ENCODE measurements at regions not wholly inside any gene's neighbourhood (a gene's known extent, or its start where the extent isn't known, plus 50 kb on each side); places are given as distances from the start of the nearest gene placed in this dataset.
A peak's percentile ranks its signal among the peaks of the same experiment; 100 is the strongest.

DNA sequence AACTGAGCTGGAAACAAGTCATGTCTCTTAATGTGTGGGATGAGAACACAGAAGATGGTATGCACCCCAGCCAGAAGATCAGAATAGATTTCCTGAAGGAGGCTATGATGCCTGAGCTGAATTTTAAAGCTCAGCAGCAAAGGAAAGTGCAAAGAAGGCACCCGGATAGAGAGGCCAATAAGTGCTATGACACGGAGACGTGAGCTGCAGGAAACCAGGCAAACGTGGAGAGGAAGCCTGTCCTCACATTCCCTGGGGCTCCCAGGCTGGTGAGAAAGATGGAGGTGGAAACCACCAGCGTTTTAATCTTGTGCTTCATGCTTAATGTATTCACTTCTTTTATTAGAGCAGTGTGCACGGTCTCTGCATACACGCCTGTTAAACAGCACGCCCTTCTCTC is 302.1 kb downstream of the HAPSTR1 start:
- TF ChIP-seq, protein P1, sequence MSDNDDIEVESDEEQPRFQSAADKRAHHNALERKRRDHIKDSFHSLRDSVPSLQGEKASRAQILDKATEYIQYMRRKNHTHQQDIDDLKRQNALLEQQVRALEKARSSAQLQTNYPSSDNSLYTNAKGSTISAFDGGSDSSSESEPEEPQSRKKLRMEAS (IDR thresholded peaks at IDR 0.05): no peak
- TF ChIP-seq CTCF (IDR thresholded peaks at IDR 0.05; ENCODE audit: low read depth, low read length, missing input control) (no peak), TAF1 (conservative IDR thresholded peaks at IDR 0.05) (no peak), RAD21 (IDR thresholded peaks at IDR 0.05) (no peak)
- TF ChIP-seq, protein P2, sequence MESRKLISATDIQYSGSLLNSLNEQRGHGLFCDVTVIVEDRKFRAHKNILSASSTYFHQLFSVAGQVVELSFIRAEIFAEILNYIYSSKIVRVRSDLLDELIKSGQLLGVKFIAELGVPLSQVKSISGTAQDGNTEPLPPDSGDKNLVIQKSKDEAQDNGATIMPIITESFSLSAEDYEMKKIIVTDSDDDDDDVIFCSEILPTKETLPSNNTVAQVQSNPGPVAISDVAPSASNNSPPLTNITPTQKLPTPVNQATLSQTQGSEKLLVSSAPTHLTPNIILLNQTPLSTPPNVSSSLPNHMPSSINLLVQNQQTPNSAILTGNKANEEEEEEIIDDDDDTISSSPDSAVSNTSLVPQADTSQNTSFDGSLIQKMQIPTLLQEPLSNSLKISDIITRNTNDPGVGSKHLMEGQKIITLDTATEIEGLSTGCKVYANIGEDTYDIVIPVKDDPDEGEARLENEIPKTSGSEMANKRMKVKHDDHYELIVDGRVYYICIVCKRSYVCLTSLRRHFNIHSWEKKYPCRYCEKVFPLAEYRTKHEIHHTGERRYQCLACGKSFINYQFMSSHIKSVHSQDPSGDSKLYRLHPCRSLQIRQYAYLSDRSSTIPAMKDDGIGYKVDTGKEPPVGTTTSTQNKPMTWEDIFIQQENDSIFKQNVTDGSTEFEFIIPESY (IDR thresholded peaks at IDR 0.05): no peak
- TF ChIP-seq, protein P3, sequence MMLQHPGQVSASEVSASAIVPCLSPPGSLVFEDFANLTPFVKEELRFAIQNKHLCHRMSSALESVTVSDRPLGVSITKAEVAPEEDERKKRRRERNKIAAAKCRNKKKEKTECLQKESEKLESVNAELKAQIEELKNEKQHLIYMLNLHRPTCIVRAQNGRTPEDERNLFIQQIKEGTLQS (IDR thresholded peaks at IDR 0.05): no peak
- 84% methylated on average over 8 of the region's 8 CpGs for WGBS
- Histone ChIP-seq H3K4me1 (ENCODE audit: control insufficient read depth in 4 of 4, insufficient read depth in 4 of 4, low read length in 3 of 4) (peaks cover 0 to 11% (median 4%) of the 10 kb centered on the region in 4 donors), H3K9ac (ENCODE audit: low read depth in 1 of 2, low read length in 2 of 2) (no peak overlapping the region), H3K4me3 (ENCODE audit: low read depth in 1 of 3, low read length in 3 of 3) (no peak overlapping the region), H3K27ac (ENCODE audit: low read depth in 1 of 2, low read length in 2 of 2) (no peak overlapping the region), H3K36me3 (ENCODE audit: control insufficient read depth in 4 of 4, insufficient read depth in 3 of 4, low read depth in 1 of 4, low read length in 3 of 4) (peaks cover 0 to 2% (median 0%) of the 10 kb centered on the region in 4 donors), H3K9me3 (ENCODE audit: control insufficient read depth in 4 of 4, low read length in 3 of 4) (no peaks in the 10 kb centered on the region), H3K27me3 (ENCODE audit: control insufficient read depth in 4 of 4, insufficient read depth in 4 of 4, low read length in 3 of 4) (no peaks in the 10 kb centered on the region)
- no peak for DNase-seq (ENCODE audit: low spot score)

GRCh38 chr16:9395958-9396359 is 304.5 kb downstream of the HAPSTR1 start:
- Histone ChIP-seq H3K9me3 (ENCODE audit: control insufficient read depth in 4 of 4, low read length in 3 of 4) (no peaks in the 10 kb centered on the region), H3K27ac (ENCODE audit: low read depth in 1 of 2, low read length in 2 of 2) (no peak overlapping the region), H3K4me3 (ENCODE audit: low read depth in 1 of 3, low read length in 3 of 3) (no peak overlapping the region), H3K27me3 (ENCODE audit: control insufficient read depth in 4 of 4, insufficient read depth in 4 of 4, low read length in 3 of 4) (no peaks in the 10 kb centered on the region), H3K36me3 (ENCODE audit: control insufficient read depth in 4 of 4, insufficient read depth in 3 of 4, low read depth in 1 of 4, low read length in 3 of 4) (peaks cover 0 to 2% (median 0%) of the 10 kb centered on the region in 4 donors), H3K4me1 (ENCODE audit: control insufficient read depth in 4 of 4, insufficient read depth in 4 of 4, low read length in 3 of 4) (peaks cover 0 to 11% (median 4%) of the 10 kb centered on the region in 4 donors), H3K9ac (ENCODE audit: low read depth in 1 of 2, low read length in 2 of 2) (no peak overlapping the region)
- TF ChIP-seq FOXA2 (IDR thresholded peaks at IDR 0.05): peak; percentile 66
- TF ChIP-seq HNF4A (conservative IDR thresholded peaks at IDR 0.05): peak; percentile 8 to 58
- TF ChIP-seq CTCF (IDR thresholded peaks at IDR 0.05; ENCODE audit: low read depth, low read length, missing input control): no peak
- TF ChIP-seq GABPA (IDR thresholded peaks at IDR 0.05 in 1 of 2, conservative IDR thresholded peaks at IDR 0.05 in 1 of 2): no peak
- TF ChIP-seq RXRA (IDR thresholded peaks at IDR 0.05): peak in 1 of 2 donors; percentile 77
- TF ChIP-seq RAD21 (IDR thresholded peaks at IDR 0.05): peak; percentile 42 to 49
- TF ChIP-seq FOXA1 (IDR thresholded peaks at IDR 0.05): peak; percentile 88
- no peak for TF ChIP-seq HNF4G (IDR thresholded peaks at IDR 0.05)
- DNase-seq (ENCODE audit: low spot score): no peak
- 53% methylated on average over 3 of the region's 3 CpGs for WGBS

Measured in liver (tissue), 8 donors.